H1 (cell line): ENCODE measurements at regions not wholly inside any gene's neighbourhood (a gene's known extent, or its start where the extent isn't known, plus 50 kb on each side); places are given as distances from the start of the nearest gene placed in this dataset.

Experiments
- ASH2L ChIP-seq: fragments of 200-600, 300-600 bp; sonication (generic); IDR thresholded peaks from one replicate; pipeline ENCODE4 v1.7.1; 2017; ENCODE audit warnings: low read length
- BACH1 ChIP-seq: IDR thresholded peaks from 2 replicates; pipeline ENCODE4 v1.6.1; 2012; ENCODE audit warnings: low read length, improper control_type of control experiment
- BRCA1 ChIP-seq: IDR thresholded peaks from 2 replicates; pipeline ENCODE4 v1.6.1; 2012; ENCODE audit warnings: low read depth, low read length, improper control_type of control experiment
- CBX8 ChIP-seq: fragments of 300-800, 300-1000 bp; sonication (generic); IDR thresholded peaks from 2 replicates; pipeline ENCODE4 v1.7.1; 2016; ENCODE audit warnings: low read depth, low read length, borderline replicate concordance
- PHF8 ChIP-seq: fragments of 200-600 bp; sonication (generic); conservative IDR thresholded peaks from 2 replicates; pipeline ENCODE4 v1.7.1; 2012; ENCODE audit warnings: low read depth, mild to moderate bottlenecking, inconsistent platforms, low read length, moderate library complexity
- POLR2A ChIP-seq, 2 experiments: IDR thresholded peaks; 1 replicate in 1 of 2; 2 replicates in 1 of 2; pipeline ENCODE4 v1.6.1; 2011; ENCODE audit warnings: low read depth in 2 of 2, low read length in 2 of 2, mild to moderate bottlenecking in 2 of 2; ENCODE audit errors: control extremely low read depth in 1 of 2
- RFX5 ChIP-seq: IDR thresholded peaks from 2 replicates; pipeline ENCODE4 v1.6.1; 2011; ENCODE audit warnings: low read depth, low read length, improper control_type of control experiment, borderline replicate concordance
- TAF1 ChIP-seq: IDR thresholded peaks from 2 replicates; pipeline ENCODE4 v1.6.1; 2011; ENCODE audit warnings: mild to moderate bottlenecking, low read depth, low read length
- TF ChIP-seq, protein P1 (sequence below): fragments of 300-600 bp; sonication (generic); IDR thresholded peaks from 2 replicates; pipeline ENCODE4 v1.7.1; 2012; ENCODE audit warnings: low read length, moderate library complexity, mild to moderate bottlenecking, inconsistent platforms; ENCODE audit not compliant: insufficient replicate concordance

DNA sequence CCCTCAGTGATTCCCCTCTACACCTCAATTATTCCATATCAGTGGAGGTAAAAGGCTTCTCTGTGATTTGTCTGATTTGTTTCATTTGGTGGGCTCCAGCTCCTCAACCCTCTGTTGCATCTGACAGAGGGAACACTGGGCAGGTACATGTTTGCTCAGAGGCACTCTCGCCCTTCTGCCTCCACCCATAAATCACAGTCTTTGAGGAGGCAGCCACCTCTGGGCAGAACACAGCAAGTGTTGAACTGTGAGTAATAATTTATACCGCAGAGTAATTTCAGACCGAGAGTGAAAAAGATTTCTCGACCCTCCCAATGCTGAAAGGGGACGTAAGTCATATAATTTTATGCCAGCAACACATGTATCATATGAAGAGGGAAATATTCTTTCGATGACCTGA, 330.1 kb upstream of the PBX1 start (continued):
- TF ChIP-seq, protein P1, sequence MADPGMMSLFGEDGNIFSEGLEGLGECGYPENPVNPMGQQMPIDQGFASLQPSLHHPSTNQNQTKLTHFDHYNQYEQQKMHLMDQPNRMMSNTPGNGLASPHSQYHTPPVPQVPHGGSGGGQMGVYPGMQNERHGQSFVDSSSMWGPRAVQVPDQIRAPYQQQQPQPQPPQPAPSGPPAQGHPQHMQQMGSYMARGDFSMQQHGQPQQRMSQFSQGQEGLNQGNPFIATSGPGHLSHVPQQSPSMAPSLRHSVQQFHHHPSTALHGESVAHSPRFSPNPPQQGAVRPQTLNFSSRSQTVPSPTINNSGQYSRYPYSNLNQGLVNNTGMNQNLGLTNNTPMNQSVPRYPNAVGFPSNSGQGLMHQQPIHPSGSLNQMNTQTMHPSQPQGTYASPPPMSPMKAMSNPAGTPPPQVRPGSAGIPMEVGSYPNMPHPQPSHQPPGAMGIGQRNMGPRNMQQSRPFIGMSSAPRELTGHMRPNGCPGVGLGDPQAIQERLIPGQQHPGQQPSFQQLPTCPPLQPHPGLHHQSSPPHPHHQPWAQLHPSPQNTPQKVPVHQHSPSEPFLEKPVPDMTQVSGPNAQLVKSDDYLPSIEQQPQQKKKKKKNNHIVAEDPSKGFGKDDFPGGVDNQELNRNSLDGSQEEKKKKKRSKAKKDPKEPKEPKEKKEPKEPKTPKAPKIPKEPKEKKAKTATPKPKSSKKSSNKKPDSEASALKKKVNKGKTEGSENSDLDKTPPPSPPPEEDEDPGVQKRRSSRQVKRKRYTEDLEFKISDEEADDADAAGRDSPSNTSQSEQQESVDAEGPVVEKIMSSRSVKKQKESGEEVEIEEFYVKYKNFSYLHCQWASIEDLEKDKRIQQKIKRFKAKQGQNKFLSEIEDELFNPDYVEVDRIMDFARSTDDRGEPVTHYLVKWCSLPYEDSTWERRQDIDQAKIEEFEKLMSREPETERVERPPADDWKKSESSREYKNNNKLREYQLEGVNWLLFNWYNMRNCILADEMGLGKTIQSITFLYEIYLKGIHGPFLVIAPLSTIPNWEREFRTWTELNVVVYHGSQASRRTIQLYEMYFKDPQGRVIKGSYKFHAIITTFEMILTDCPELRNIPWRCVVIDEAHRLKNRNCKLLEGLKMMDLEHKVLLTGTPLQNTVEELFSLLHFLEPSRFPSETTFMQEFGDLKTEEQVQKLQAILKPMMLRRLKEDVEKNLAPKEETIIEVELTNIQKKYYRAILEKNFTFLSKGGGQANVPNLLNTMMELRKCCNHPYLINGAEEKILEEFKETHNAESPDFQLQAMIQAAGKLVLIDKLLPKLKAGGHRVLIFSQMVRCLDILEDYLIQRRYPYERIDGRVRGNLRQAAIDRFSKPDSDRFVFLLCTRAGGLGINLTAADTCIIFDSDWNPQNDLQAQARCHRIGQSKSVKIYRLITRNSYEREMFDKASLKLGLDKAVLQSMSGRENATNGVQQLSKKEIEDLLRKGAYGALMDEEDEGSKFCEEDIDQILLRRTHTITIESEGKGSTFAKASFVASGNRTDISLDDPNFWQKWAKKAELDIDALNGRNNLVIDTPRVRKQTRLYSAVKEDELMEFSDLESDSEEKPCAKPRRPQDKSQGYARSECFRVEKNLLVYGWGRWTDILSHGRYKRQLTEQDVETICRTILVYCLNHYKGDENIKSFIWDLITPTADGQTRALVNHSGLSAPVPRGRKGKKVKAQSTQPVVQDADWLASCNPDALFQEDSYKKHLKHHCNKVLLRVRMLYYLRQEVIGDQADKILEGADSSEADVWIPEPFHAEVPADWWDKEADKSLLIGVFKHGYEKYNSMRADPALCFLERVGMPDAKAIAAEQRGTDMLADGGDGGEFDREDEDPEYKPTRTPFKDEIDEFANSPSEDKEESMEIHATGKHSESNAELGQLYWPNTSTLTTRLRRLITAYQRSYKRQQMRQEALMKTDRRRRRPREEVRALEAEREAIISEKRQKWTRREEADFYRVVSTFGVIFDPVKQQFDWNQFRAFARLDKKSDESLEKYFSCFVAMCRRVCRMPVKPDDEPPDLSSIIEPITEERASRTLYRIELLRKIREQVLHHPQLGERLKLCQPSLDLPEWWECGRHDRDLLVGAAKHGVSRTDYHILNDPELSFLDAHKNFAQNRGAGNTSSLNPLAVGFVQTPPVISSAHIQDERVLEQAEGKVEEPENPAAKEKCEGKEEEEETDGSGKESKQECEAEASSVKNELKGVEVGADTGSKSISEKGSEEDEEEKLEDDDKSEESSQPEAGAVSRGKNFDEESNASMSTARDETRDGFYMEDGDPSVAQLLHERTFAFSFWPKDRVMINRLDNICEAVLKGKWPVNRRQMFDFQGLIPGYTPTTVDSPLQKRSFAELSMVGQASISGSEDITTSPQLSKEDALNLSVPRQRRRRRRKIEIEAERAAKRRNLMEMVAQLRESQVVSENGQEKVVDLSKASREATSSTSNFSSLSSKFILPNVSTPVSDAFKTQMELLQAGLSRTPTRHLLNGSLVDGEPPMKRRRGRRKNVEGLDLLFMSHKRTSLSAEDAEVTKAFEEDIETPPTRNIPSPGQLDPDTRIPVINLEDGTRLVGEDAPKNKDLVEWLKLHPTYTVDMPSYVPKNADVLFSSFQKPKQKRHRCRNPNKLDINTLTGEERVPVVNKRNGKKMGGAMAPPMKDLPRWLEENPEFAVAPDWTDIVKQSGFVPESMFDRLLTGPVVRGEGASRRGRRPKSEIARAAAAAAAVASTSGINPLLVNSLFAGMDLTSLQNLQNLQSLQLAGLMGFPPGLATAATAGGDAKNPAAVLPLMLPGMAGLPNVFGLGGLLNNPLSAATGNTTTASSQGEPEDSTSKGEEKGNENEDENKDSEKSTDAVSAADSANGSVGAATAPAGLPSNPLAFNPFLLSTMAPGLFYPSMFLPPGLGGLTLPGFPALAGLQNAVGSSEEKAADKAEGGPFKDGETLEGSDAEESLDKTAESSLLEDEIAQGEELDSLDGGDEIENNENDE, result no peak
- no peak for TF ChIP-seq BACH1
- TF ChIP-seq PHF8, result no peak
- no peak for TF ChIP-seq RFX5
- TF ChIP-seq POLR2A (IDR thresholded peaks at IDR 0.05; ENCODE audit: control extremely low read depth in 1 of 2, low read depth in 2 of 2, low read length in 2 of 2), result no peak
- no peak for TF ChIP-seq ASH2L
- no peak for TF ChIP-seq CBX8
- TF ChIP-seq TAF1, result no peak
- no peak for TF ChIP-seq BRCA1
- TF ChIP-seq, all 59 proteins: peak for 0
